ENCODE measurements at regions not wholly inside any gene's neighbourhood (a gene's known extent, or its start where the extent isn't known, plus 50 kb on each side); places are given as distances from the start of the nearest gene placed in this dataset.

DNA sequence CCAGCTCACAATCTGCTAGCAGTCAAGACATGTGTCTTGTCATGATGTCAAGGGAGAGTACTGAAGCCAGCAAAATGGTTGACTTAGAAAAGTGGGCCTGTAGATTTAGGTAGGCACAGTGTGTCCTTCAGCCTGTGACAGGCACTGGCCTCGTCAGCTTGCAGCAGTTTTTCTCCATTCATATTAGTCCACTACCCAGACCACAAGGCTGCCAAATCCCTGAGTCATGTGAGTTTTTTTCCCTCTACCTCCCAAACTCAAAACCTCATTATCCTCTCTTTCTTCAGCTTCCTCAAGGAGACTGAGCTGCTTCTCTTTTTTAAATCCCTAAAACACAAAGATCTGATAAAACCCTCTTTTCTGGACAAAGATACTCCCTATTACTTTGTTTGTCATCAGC lies 102.6 kb upstream of the HS3ST3A1 start:
- Histone ChIP-seq H3K4me3 (no peak overlapping the region), H3K36me3 (no peaks in the 10 kb centered on the region), H3K4me1 (no peaks in the 10 kb centered on the region), H3K9me3 (no peaks in the 10 kb centered on the region), H3K27ac (no peak overlapping the region), H3K27me3 (no peaks in the 10 kb centered on the region)
- TF ChIP-seq, protein P1, sequence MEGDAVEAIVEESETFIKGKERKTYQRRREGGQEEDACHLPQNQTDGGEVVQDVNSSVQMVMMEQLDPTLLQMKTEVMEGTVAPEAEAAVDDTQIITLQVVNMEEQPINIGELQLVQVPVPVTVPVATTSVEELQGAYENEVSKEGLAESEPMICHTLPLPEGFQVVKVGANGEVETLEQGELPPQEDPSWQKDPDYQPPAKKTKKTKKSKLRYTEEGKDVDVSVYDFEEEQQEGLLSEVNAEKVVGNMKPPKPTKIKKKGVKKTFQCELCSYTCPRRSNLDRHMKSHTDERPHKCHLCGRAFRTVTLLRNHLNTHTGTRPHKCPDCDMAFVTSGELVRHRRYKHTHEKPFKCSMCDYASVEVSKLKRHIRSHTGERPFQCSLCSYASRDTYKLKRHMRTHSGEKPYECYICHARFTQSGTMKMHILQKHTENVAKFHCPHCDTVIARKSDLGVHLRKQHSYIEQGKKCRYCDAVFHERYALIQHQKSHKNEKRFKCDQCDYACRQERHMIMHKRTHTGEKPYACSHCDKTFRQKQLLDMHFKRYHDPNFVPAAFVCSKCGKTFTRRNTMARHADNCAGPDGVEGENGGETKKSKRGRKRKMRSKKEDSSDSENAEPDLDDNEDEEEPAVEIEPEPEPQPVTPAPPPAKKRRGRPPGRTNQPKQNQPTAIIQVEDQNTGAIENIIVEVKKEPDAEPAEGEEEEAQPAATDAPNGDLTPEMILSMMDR (IDR thresholded peaks at IDR 0.05), result no peak
- intact Hi-C loops (cut with DNase I; ENCODE audit: low total_unique reads), result no loop called here
- DNase-seq, result no peak

DNA sequence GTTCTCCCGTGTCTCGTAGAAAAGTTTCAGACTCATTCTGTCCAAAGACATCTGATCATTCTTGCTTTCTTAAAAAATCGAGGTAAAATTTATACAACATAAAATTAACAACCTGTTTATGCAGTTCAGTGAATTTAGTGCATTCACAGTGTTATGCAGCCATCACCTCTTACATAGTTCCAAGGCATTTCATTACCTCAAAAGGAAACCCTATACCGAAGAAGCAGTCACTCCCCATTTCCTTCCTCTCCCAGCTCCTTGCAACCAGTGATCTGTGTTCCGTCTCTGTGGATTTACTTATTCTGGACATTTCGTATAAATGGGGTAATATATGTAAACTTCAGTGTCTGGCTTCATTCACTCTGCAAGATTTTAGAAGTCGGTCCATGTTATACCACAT lies 103.5 kb upstream of the HS3ST3A1 start:
- Histone ChIP-seq H3K4me1 (no peaks in the 10 kb centered on the region), H3K9me3 (no peaks in the 10 kb centered on the region), H3K27ac (no peak overlapping the region), H3K36me3 (no peaks in the 10 kb centered on the region), H3K27me3 (no peaks in the 10 kb centered on the region), H3K4me3 (no peak overlapping the region)
- TF ChIP-seq, protein P1 (IDR thresholded peaks at IDR 0.05), result no peak
- intact Hi-C loops (cut with DNase I; ENCODE audit: low total_unique reads), result no loop called here
- DNase-seq, result no peak

DNA sequence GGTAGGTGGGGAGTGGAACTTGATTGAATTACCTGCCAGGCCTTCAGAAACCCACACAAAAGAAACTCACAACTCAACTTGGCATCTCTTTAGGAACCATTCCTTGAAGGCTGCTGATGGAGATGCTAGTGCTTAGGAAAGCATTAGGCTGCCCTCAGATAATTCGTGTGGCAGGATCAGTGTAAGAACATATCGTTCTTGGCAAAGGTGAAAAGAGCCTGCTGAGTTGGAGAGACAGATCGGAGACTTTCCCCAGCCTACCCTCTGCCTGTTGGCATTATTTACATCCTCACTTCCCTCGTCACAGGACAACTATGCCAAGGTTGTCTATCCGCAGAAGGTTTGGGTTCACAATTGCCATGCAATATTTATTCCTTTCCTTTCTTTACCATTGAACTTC lies 120.0 kb upstream of the HS3ST3A1 start:
- Histone ChIP-seq H3K9me3 (no peaks in the 10 kb centered on the region), H3K27me3 (no peaks in the 10 kb centered on the region), H3K36me3 (no peaks in the 10 kb centered on the region), H3K27ac (no peak overlapping the region), H3K4me1 (no peaks in the 10 kb centered on the region), H3K4me3 (no peak overlapping the region)
- DNase-seq, result no peak
- intact Hi-C loops (cut with DNase I; ENCODE audit: low total_unique reads), result no loop called here
- TF ChIP-seq, protein P1 (IDR thresholded peaks at IDR 0.05), result no peak

DNA sequence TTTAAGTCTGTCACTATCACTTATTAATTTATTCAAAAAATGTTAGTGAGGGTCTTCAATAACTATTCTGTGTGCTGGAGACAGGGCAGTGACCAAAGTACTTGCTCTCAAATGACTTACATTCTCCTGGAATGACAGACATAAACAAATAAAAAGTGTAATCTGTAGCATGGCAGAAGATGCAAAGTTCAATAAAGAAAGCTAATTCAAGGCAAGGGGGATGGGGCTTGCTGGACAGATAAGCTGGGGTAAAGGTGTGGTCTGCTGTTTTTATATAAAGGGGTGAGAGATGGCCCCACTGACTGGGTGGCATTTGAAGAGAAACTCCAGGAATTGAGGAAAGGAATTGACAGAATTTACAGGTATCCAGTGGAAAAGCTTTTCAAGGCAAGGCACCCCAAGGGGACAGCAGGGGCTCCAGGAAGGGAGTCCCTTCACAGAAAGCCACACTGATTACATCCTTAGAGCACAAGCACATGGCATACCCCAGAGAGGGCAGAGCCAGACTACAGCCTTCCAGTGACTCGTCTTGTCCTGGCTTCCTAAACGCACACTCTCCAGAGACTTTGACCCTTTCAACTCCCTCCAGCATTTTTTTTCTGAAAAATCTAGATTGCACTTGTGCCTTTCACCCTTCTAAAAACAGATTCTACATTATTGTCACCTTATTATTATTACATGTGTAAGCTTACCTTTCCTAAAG lies 123.7 kb upstream of the HS3ST3A1 start:
- Histone ChIP-seq H3K27ac (no peak overlapping the region), H3K27me3 (no peaks in the 10 kb centered on the region), H3K4me3 (no peak overlapping the region), H3K4me1 (no peaks in the 10 kb centered on the region), H3K9me3 (no peaks in the 10 kb centered on the region), H3K36me3 (no peaks in the 10 kb centered on the region)
- intact Hi-C loops (cut with DNase I; ENCODE audit: low total_unique reads), result no loop called here
- TF ChIP-seq, protein P1 (IDR thresholded peaks at IDR 0.05), result no peak
- no peak for DNase-seq

DNA sequence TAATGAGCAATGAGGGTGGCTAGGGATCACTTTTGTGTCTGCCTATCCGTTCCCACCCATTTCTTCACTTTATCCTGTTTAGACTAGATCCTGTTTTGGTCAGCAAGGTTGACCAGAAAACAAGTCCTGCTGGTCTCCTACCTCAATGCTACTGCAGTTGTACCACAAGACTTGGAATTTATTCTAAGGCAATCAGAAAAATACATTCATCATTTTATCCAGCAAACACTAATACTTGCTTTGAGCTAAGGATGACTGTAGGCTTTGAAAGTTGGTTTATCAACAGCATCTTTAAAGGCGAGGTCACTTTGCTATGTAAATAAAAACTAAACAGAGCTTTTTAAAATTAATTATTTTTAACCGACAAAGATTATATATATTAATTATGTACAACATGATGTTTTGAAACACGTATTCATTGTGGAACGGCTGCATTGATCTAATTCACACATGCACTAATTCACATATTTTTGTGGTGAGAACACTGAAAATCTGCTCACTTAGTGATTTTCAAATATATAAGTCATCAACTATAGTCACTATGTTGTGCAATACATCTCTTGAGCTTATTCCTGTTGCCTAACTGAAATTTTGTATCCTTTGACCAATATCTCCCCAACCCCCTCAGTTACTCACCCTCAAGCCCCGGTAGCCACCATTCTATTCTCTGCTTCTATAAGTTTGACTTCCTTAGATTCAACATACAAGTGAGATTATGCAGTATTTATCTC lies 125.9 kb upstream of the HS3ST3A1 start:
- intact Hi-C loops (cut with DNase I; ENCODE audit: low total_unique reads), result no loop called here
- H3K4me1 ChIP-seq, result no peaks in the 10 kb centered on the region
- H3K4me3 ChIP-seq, result no peak overlapping the region
- H3K27ac ChIP-seq, result no peak overlapping the region
- TF ChIP-seq, protein P1 (IDR thresholded peaks at IDR 0.05), result no peak
- H3K36me3 ChIP-seq, result no peaks in the 10 kb centered on the region
- no peaks in the 10 kb centered on the region for H3K9me3 ChIP-seq
- no peak for DNase-seq
- H3K27me3 ChIP-seq, result no peaks in the 10 kb centered on the region
